ENCODE measurements at regions not wholly inside any gene's neighbourhood (a gene's known extent, or its start where the extent isn't known, plus 50 kb on each side); places are given as distances from the start of the nearest gene placed in this dataset.

- Histone ChIP-seq H3K9me3 (replicated peaks in 1 of 2; ENCODE audit: control insufficient read depth in 1 of 2, insufficient read depth in 1 of 2, low read length in 2 of 2) (peaks cover 25 to 28% of the 10 kb centered on the region in 2 donors), H3K36me3 (replicated peaks in 1 of 2; ENCODE audit: control insufficient read depth in 1 of 2, insufficient read depth in 2 of 2, low read length in 2 of 2) (no peaks in the 10 kb centered on the region), H3K4me3 (replicated peaks in 1 of 3; ENCODE audit: low read depth in 2 of 3, low read length in 3 of 3) (no peak overlapping the region), H3K4me2 (replicated peaks; ENCODE audit: extremely low read depth, low read length, poor library complexity, severe bottlenecking) (no peak overlapping the region), H3K4me1 (ENCODE audit: control insufficient read depth in 1 of 2, insufficient read depth in 2 of 2, low read length in 2 of 2) (no peaks in the 10 kb centered on the region), H3K27ac (ENCODE audit: low read depth in 1 of 2, low read length in 2 of 2) (no peak overlapping the region), H3K27me3 (ENCODE audit: control insufficient read depth in 2 of 2, insufficient read depth in 2 of 2, low read length in 2 of 2) (no peaks in the 10 kb centered on the region), H3K79me2 (ENCODE audit: insufficient read depth, low read length) (no peaks in the 10 kb centered on the region), H4K20me1 (ENCODE audit: insufficient read depth, low read length) (no peaks in the 10 kb centered on the region), H3K9ac (ENCODE audit: insufficient read depth, low read length, poor library complexity, severe bottlenecking) (no peak overlapping the region), H2AFZ (ENCODE audit: insufficient read depth, low read depth, low read length, poor library complexity, severe bottlenecking) (no peak overlapping the region)
- no peak overlapping the region for H3K27ac Mint-ChIP-seq
- no peaks in the 10 kb centered on the region for H3K4me1 Mint-ChIP-seq
- intact Hi-C loops (cut with micrococcal nuclease): no loop called here
- H3K9me3 Mint-ChIP-seq: peaks cover 2 to 24% (median 9%) of the 10 kb centered on the region in 7 donors
- 92% methylated on average over 1 of the region's 2 CpGs for WGBS (ENCODE audit: insufficient coverage)
- no peaks in the 10 kb centered on the region for H3K36me3 Mint-ChIP-seq
- TF ChIP-seq CTCF (IDR thresholded peaks at IDR 0.05): no peak
- H3K27me3 Mint-ChIP-seq (ENCODE audit: low read depth in 3 of 3): peaks cover 0 to 5% (median 0%) of the 10 kb centered on the region in 3 donors
- no peak for DNase-seq
- H3K4me3 Mint-ChIP-seq: no peak overlapping the region
These were observed 644.6 kb downstream of the ACTR3B start for GRCh38 chr7:153404124-153404523.

GRCh38 chr7:153404781-153405279 lies 645.3 kb downstream of the ACTR3B start:
- no peaks in the 10 kb centered on the region for H3K27me3 ChIP-seq (ENCODE audit: control insufficient read depth in 2 of 2, insufficient read depth in 2 of 2, low read length in 2 of 2)
- no peak overlapping the region for H3K9ac ChIP-seq (ENCODE audit: insufficient read depth, low read length, poor library complexity, severe bottlenecking)
- no peak for TF ChIP-seq CTCF (IDR thresholded peaks at IDR 0.05)
- H3K4me1 ChIP-seq (ENCODE audit: control insufficient read depth in 1 of 2, insufficient read depth in 2 of 2, low read length in 2 of 2): no peaks in the 10 kb centered on the region
- H3K27ac ChIP-seq (ENCODE audit: low read depth in 1 of 2, low read length in 2 of 2): no peak overlapping the region
- Mint-ChIP-seq H3K27me3 (ENCODE audit: low read depth in 3 of 3) (peaks cover 0 to 3% (median 0%) of the 10 kb centered on the region in 3 donors), H3K9me3 (peaks cover 2 to 28% (median 11%) of the 10 kb centered on the region in 7 donors), H3K36me3 (no peaks in the 10 kb centered on the region), H3K4me1 (no peaks in the 10 kb centered on the region), H3K27ac (no peak overlapping the region), H3K4me3 (no peak overlapping the region)
- intact Hi-C loops (cut with micrococcal nuclease): no loop called here
- H3K4me3 ChIP-seq (replicated peaks in 1 of 3; ENCODE audit: low read depth in 2 of 3, low read length in 3 of 3): no peak overlapping the region
- 92% methylated on average over 8 of the region's 9 CpGs for WGBS (ENCODE audit: insufficient coverage)
- peaks cover 32 to 34% of the 10 kb centered on the region in 2 donors for H3K9me3 ChIP-seq (replicated peaks in 1 of 2; ENCODE audit: control insufficient read depth in 1 of 2, insufficient read depth in 1 of 2, low read length in 2 of 2)
- no peaks in the 10 kb centered on the region for H4K20me1 ChIP-seq (ENCODE audit: insufficient read depth, low read length)
- no peaks in the 10 kb centered on the region for H3K36me3 ChIP-seq (replicated peaks in 1 of 2; ENCODE audit: control insufficient read depth in 1 of 2, insufficient read depth in 2 of 2, low read length in 2 of 2)
- H2AFZ ChIP-seq (ENCODE audit: insufficient read depth, low read depth, low read length, poor library complexity, severe bottlenecking): no peak overlapping the region
- DNase-seq: no peak
- no peak overlapping the region for H3K4me2 ChIP-seq (replicated peaks; ENCODE audit: extremely low read depth, low read length, poor library complexity, severe bottlenecking)
- H3K79me2 ChIP-seq (ENCODE audit: insufficient read depth, low read length): no peaks in the 10 kb centered on the region

Data from CD14-positive monocyte (primary cell).